ENCODE measurements at regions not wholly inside any gene's neighbourhood (a gene's known extent, or its start where the extent isn't known, plus 50 kb on each side); places are given as distances from the start of the nearest gene placed in this dataset.

- DNase-seq (ENCODE audit: low read depth in 2 of 2) = no peak
These were observed 58.8 kb upstream of the ZNF804B start for GRCh38 chr7:88700725-88701124.

GRCh38 chr7:88694207-88694606 is 65.3 kb upstream of the ZNF804B start:
- DNase-seq (ENCODE audit: low read depth in 2 of 2) = no peak

GRCh38 chr7:88693131-88693530 is 66.4 kb upstream of the ZNF804B start:
- no peak for DNase-seq (ENCODE audit: low read depth in 2 of 2)

GRCh38 chr7:88692493-88692892 is 67.0 kb upstream of the ZNF804B start:
- no peak for DNase-seq (ENCODE audit: low read depth in 2 of 2)

- DNase-seq (ENCODE audit: low read depth in 2 of 2) = no peak
These were observed 69.7 kb upstream of the ZNF804B start for GRCh38 chr7:88689821-88690220.

GRCh38 chr7:88688222-88688621 is 71.3 kb upstream of the ZNF804B start:
- DNase-seq (ENCODE audit: low read depth in 2 of 2) = no peak

GRCh38 chr7:88686468-88687229 is 72.9 kb upstream of the ZNF804B start:
- DNase-seq (ENCODE audit: low read depth in 2 of 2) = no peak

- DNase-seq (ENCODE audit: low read depth in 2 of 2) = no peak
These were observed 77.8 kb upstream of the ZNF804B start for GRCh38 chr7:88681682-88682081.

- no peak for DNase-seq (ENCODE audit: low read depth in 2 of 2)
These were observed 89.0 kb upstream of the ZNF804B start for GRCh38 chr7:88670536-88670935.

GRCh38 chr7:88669913-88670312 is 89.6 kb upstream of the ZNF804B start:
- no peak for DNase-seq (ENCODE audit: low read depth in 2 of 2)

- no peak for DNase-seq (ENCODE audit: low read depth in 2 of 2)
These were observed 90.9 kb upstream of the ZNF804B start for GRCh38 chr7:88668591-88668990.

- no peak for DNase-seq (ENCODE audit: low read depth in 2 of 2)
These were observed 92.9 kb upstream of the ZNF804B start for GRCh38 chr7:88666626-88667025.

GRCh38 chr7:88665892-88666514 is 93.5 kb upstream of the ZNF804B start:
- DNase-seq (ENCODE audit: low read depth in 2 of 2) = no peak

- no peak for DNase-seq (ENCODE audit: low read depth in 2 of 2)
These were observed 94.8 kb upstream of the ZNF804B start for GRCh38 chr7:88664630-88665233.

- DNase-seq (ENCODE audit: low read depth in 2 of 2) = no peak
These were observed 97.6 kb upstream of the ZNF804B start for GRCh38 chr7:88661921-88662320.

- DNase-seq (ENCODE audit: low read depth in 2 of 2) = no peak
These were observed 111.7 kb upstream of the ZNF804B start for GRCh38 chr7:88647825-88648224.

- DNase-seq (ENCODE audit: low read depth in 2 of 2) = no peak
These were observed 120.9 kb upstream of the ZNF804B start for GRCh38 chr7:88638583-88638982.

GRCh38 chr7:88637795-88638194 is 121.7 kb upstream of the ZNF804B start:
- DNase-seq (ENCODE audit: low read depth in 2 of 2) = no peak

- no peak for DNase-seq (ENCODE audit: low read depth in 2 of 2)
These were observed 124.4 kb upstream of the ZNF804B start for GRCh38 chr7:88635149-88635548.

GRCh38 chr7:88629559-88629958 is 129.9 kb upstream of the ZNF804B start:
- no peak for DNase-seq (ENCODE audit: low read depth in 2 of 2)

GRCh38 chr7:88628363-88629085 is 131.0 kb upstream of the ZNF804B start:
- no peak for DNase-seq (ENCODE audit: low read depth in 2 of 2)

- no peak for DNase-seq (ENCODE audit: low read depth in 2 of 2)
These were observed 142.3 kb upstream of the ZNF804B start for GRCh38 chr7:88617185-88617584.
